ENCODE measurements at regions not wholly inside any gene's neighbourhood (a gene's known extent, or its start where the extent isn't known, plus 50 kb on each side); places are given as distances from the start of the nearest gene placed in this dataset.

GRCh38 chr3:20760981-20761380 is 575.0 kb upstream of the SGO1 start:
- TF ChIP-seq, protein P1, sequence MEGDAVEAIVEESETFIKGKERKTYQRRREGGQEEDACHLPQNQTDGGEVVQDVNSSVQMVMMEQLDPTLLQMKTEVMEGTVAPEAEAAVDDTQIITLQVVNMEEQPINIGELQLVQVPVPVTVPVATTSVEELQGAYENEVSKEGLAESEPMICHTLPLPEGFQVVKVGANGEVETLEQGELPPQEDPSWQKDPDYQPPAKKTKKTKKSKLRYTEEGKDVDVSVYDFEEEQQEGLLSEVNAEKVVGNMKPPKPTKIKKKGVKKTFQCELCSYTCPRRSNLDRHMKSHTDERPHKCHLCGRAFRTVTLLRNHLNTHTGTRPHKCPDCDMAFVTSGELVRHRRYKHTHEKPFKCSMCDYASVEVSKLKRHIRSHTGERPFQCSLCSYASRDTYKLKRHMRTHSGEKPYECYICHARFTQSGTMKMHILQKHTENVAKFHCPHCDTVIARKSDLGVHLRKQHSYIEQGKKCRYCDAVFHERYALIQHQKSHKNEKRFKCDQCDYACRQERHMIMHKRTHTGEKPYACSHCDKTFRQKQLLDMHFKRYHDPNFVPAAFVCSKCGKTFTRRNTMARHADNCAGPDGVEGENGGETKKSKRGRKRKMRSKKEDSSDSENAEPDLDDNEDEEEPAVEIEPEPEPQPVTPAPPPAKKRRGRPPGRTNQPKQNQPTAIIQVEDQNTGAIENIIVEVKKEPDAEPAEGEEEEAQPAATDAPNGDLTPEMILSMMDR (IDR thresholded peaks at IDR 0.05; ENCODE audit: low read length) = no peak
- TF ChIP-seq EZH2phosphoT487 (IDR thresholded peaks at IDR 0.05; ENCODE audit: low read length) (no peak), EZH2 (optimal IDR thresholded peaks at IDR 0.05; ENCODE audit: low read depth, low read length) (no peak)
